ENCODE measurements at regions not wholly inside any gene's neighbourhood (a gene's known extent, or its start where the extent isn't known, plus 50 kb on each side); places are given as distances from the start of the nearest gene placed in this dataset.
"Not testable (repeated sequence)": the region's sequence is repeated elsewhere in the genome, so short reads cannot be mapped to it uniquely, and the experiment has no call there.

DNA sequence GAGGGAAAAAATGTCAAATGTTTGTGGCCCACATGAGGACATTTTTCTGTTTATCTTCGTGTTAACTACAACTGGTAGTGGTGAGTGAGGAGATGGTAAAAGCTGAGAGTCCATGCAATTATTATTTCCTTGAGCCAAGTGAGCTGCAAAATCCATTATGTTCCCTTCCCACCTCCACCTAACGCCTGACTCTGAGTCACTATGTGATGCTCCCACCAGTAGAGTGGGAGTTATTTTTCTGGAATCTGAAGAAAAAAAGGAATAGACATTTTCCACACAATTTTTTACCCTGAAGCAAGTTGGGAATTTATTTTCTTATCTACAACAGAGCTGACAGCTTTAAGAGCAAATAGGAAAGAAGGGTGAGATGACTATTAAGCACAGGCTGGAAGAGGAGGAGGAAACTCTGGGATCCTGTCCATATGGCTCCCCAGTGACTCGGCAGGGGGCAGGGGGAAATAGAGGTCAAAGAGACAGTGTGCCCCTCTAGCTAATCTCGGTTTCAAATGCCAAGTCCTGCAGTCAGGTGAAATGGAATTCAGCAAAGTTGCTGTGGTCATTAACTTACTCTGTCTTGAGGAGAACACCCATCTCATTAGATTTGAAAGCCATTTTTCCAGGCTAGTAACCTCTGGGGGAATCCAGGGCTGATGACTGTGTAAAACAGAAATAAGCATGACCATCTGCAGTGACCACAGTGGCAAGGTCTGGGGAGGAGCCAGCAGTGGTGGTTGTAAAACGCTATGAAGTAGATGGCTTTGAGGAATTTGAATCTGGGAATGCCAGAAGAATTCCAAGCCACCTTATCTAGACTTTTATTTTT lies 463.9 kb downstream of the STK39 start:
- no peak overlapping the region for H3K4me3 ChIP-seq
- no peak for DNase-seq
- WGBS, 2 donors: 18 to 31% methylated on average over 5 of the region's 5 CpGs
- intact Hi-C loops (cut with DNase I): no loop called here
- no peak overlapping the region for H3K27ac ChIP-seq
- H3K27me3 ChIP-seq: no peaks in the 10 kb centered on the region
- H3K36me3 ChIP-seq: no peaks in the 10 kb centered on the region
- no peaks in the 10 kb centered on the region for H3K9me3 ChIP-seq
- H3K4me1 ChIP-seq: no peaks in the 10 kb centered on the region
- TF ChIP-seq POLR2A (IDR thresholded peaks at IDR 0.05): no peak
- TF ChIP-seq, protein P1, sequence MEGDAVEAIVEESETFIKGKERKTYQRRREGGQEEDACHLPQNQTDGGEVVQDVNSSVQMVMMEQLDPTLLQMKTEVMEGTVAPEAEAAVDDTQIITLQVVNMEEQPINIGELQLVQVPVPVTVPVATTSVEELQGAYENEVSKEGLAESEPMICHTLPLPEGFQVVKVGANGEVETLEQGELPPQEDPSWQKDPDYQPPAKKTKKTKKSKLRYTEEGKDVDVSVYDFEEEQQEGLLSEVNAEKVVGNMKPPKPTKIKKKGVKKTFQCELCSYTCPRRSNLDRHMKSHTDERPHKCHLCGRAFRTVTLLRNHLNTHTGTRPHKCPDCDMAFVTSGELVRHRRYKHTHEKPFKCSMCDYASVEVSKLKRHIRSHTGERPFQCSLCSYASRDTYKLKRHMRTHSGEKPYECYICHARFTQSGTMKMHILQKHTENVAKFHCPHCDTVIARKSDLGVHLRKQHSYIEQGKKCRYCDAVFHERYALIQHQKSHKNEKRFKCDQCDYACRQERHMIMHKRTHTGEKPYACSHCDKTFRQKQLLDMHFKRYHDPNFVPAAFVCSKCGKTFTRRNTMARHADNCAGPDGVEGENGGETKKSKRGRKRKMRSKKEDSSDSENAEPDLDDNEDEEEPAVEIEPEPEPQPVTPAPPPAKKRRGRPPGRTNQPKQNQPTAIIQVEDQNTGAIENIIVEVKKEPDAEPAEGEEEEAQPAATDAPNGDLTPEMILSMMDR (IDR thresholded peaks at IDR 0.05): no peak

DNA sequence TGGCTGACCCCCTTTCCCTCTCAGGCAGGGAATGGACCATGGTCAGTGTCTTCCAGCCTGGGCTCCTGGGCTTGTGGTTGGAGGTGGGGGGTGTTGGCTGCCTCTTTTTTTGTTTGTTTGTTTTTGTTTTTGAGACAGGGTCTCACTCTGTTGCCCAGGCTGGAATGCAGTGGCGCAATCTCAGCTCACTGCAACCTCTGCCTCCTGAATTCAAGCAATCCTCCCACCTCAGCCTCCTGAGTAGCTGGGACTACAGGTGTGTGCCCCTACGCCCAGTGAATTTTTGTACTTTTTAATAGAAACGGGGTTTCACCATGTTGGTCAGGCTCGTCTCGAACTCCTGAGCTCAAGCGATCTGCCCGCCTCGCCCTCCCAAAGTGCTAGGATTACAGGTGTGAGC lies 465.8 kb downstream of the STK39 start:
- intact Hi-C loops (cut with DNase I); H3K27me3 ChIP-seq; H3K36me3 ChIP-seq; H3K4me3 ChIP-seq; H3K9me3 ChIP-seq; H3K27ac ChIP-seq; H3K4me1 ChIP-seq; DNase-seq: not testable (repeated sequence)
- 80 to 82% methylated on average over 8 of the region's 8 CpGs for WGBS, 2 donors

DNA sequence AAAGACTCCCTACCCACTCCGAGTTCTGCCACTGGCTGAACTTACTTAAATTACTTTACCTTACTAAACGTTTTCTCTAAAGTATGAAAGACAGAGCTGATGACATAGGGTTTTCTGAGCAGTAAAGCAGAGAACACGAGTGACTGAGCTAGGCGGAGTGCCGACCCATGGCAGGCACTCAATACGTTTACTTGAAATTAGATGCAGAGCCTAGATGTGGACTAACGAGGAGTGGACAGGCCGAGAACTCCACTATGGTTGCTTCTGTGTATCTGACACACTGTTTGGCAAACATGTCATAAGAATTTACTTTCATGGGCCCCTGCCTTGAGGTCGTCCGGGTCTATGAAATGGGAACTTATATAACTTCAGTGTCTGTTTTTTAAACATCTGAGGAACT lies 471.0 kb downstream of the STK39 start:
- TF ChIP-seq, protein P1 (IDR thresholded peaks at IDR 0.05): no peak
- no peak for TF ChIP-seq POLR2A (IDR thresholded peaks at IDR 0.05)
- no peaks in the 10 kb centered on the region for H3K4me1 ChIP-seq
- no peak overlapping the region for H3K4me3 ChIP-seq
- no peak for DNase-seq
- H3K27ac ChIP-seq: no peak overlapping the region
- H3K27me3 ChIP-seq: no peaks in the 10 kb centered on the region
- intact Hi-C loops (cut with DNase I): no loop called here
- no peaks in the 10 kb centered on the region for H3K36me3 ChIP-seq
- no peaks in the 10 kb centered on the region for H3K9me3 ChIP-seq
- WGBS, 2 donors: 53 to 54% methylated on average over 10 of the region's 10 CpGs

DNA sequence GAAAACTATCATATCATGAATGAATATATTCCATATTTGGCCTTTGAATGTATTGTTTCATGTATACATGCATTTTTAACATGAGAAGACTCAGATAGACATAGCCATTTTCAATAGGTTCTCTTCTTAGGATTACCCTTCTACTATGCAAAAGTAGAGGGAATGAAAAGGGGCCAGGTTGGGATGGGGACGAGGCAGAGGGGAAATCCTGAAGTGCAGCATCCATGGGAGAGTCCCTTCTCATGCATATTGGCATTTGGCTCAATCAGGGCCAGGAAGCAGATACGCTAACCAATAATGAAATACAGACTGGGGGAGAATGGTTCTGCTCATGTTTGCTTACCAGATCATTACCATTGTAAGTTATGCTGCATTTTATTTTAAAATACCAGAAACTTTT lies 475.8 kb downstream of the STK39 start:
- Histone ChIP-seq H3K4me1 (no peaks in the 10 kb centered on the region), H3K36me3 (no peaks in the 10 kb centered on the region), H3K27me3 (no peaks in the 10 kb centered on the region), H3K4me3 (no peak overlapping the region), H3K27ac (no peak overlapping the region), H3K9me3 (no peaks in the 10 kb centered on the region)
- TF ChIP-seq POLR2A (IDR thresholded peaks at IDR 0.05): no peak
- TF ChIP-seq, protein P1 (IDR thresholded peaks at IDR 0.05): no peak
- DNase-seq: no peak
- WGBS, 2 donors: 65 to 67% methylated on average over 2 of the region's 2 CpGs
- intact Hi-C loops (cut with DNase I): no loop called here

DNA sequence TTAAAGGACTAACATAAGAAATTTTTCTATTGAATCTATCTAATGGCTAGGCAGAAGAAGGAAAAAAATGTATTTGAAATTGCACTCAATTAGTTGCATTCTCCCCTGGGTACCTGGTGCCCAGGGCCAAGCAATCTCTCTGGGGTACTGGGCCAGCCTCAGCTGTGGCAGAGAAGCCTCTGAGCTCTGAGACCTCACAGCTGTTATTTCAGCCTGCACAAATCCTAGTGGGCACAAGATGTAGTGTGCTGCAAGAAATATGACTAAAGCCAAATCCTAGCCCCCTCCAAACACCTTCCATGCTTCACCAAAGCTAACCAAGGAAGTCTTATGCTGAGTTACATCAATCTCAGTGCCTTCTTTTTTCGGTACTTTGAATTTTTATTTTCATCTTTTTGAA lies 478.4 kb downstream of the STK39 start:
- Histone ChIP-seq H3K27me3 (no peaks in the 10 kb centered on the region), H3K4me3 (no peak overlapping the region), H3K9me3 (no peaks in the 10 kb centered on the region), H3K36me3 (no peaks in the 10 kb centered on the region), H3K27ac (no peak overlapping the region), H3K4me1 (no peaks in the 10 kb centered on the region)
- intact Hi-C loops (cut with DNase I): no loop called here
- DNase-seq: no peak
- TF ChIP-seq, protein P1 (IDR thresholded peaks at IDR 0.05): no peak
- TF ChIP-seq POLR2A (IDR thresholded peaks at IDR 0.05): no peak
- WGBS, 2 donors: 70 to 85% methylated on average over 1 of the region's 1 CpG

DNA sequence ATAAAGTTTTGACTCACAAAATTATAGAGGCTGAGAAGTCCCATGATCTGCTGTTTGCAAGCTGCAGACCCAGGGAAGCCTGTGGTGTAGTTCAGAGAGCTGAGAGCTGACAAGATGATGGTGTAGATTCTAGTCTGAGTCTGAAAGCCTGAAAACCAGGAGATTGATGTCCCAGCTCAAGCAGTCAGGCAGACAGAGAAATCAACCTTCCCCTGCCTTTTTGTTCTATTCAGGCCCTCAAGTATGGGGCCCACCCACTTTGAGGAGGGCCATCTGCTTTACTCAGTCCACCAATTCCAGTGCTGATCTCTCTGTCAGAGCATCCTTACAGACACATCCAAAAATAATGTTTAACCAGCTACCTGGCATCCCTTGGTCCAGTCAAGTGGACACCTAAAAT lies 479.6 kb downstream of the STK39 start:
- Histone ChIP-seq H3K27ac (no peak overlapping the region), H3K36me3 (no peaks in the 10 kb centered on the region), H3K27me3 (no peaks in the 10 kb centered on the region), H3K4me3 (no peak overlapping the region), H3K4me1 (no peaks in the 10 kb centered on the region), H3K9me3 (no peaks in the 10 kb centered on the region)
- TF ChIP-seq, protein P1 (IDR thresholded peaks at IDR 0.05): no peak
- no peak for TF ChIP-seq POLR2A (IDR thresholded peaks at IDR 0.05)
- intact Hi-C loops (cut with DNase I): no loop called here
- no peak for DNase-seq
